NCI-H2029 (cell line): ENCODE measurements at regions not wholly inside any gene's neighbourhood (a gene's known extent, or its start where the extent isn't known, plus 50 kb on each side); places are given as distances from the start of the nearest gene placed in this dataset.
"Not testable (repeated sequence)": the region's sequence is repeated elsewhere in the genome, so short reads cannot be mapped to it uniquely, and the experiment has no call there.

ENCODE experiments used
- DNase-seq: peaks from one replicate; lab custom pipeline; 2025; lab: John Stamatoyannopoulos, UW

GRCh38 chr2:48190230-48190629 lies 124.3 kb upstream of the FOXN2 start:
- no peak for DNase-seq

- no peak for DNase-seq
Measured at GRCh38 chr2:48194641-48195040, 119.8 kb upstream of the FOXN2 start.

GRCh38 chr2:48195169-48195568 lies 119.3 kb upstream of the FOXN2 start:
- DNase-seq: no peak

- DNase-seq: no peak
Measured at GRCh38 chr2:48197618-48198017, 116.9 kb upstream of the FOXN2 start.

GRCh38 chr2:48198371-48198770 lies 116.1 kb upstream of the FOXN2 start:
- no peak for DNase-seq

- DNase-seq: no peak
Measured at GRCh38 chr2:48199070-48199469, 115.4 kb upstream of the FOXN2 start.

- no peak for DNase-seq
Measured at GRCh38 chr2:48200620-48201293, 113.7 kb upstream of the FOXN2 start.

GRCh38 chr2:48201435-48201834 lies 113.0 kb upstream of the FOXN2 start:
- DNase-seq: not testable (repeated sequence)

- DNase-seq: no peak
Measured at GRCh38 chr2:48202863-48203642, 111.4 kb upstream of the FOXN2 start.

GRCh38 chr2:48203668-48204067 lies 110.8 kb upstream of the FOXN2 start:
- DNase-seq: no peak

- no peak for DNase-seq
Measured at GRCh38 chr2:48204750-48205136, 109.7 kb upstream of the FOXN2 start.

- DNase-seq: no peak
Measured at GRCh38 chr2:48205137-48205798, 109.2 kb upstream of the FOXN2 start.

- DNase-seq: not testable (repeated sequence)
Measured at GRCh38 chr2:48206056-48206656, 108.3 kb upstream of the FOXN2 start.

GRCh38 chr2:48207201-48207641 lies 107.3 kb upstream of the FOXN2 start:
- DNase-seq: no peak

- DNase-seq: no peak
Measured at GRCh38 chr2:48207851-48208250, 106.6 kb upstream of the FOXN2 start.

GRCh38 chr2:48209214-48209885 lies 105.1 kb upstream of the FOXN2 start:
- no peak for DNase-seq

GRCh38 chr2:48210189-48210588 lies 104.3 kb upstream of the FOXN2 start:
- DNase-seq: no peak

GRCh38 chr2:48213646-48214045 lies 100.8 kb upstream of the FOXN2 start:
- DNase-seq: no peak

GRCh38 chr2:48218169-48218568 lies 96.3 kb upstream of the FOXN2 start:
- no peak for DNase-seq

GRCh38 chr2:48219234-48219554 lies 95.3 kb upstream of the FOXN2 start:
- no peak for DNase-seq

- no peak for DNase-seq
Measured at GRCh38 chr2:48219555-48220436, 94.7 kb upstream of the FOXN2 start.
